Keratinocyte (primary cell): ENCODE measurements at regions not wholly inside any gene's neighbourhood (a gene's known extent, or its start where the extent isn't known, plus 50 kb on each side); places are given as distances from the start of the nearest gene placed in this dataset.

Experiments used
- CTCF ChIP-seq, 3 experiments: IDR thresholded peaks in 1 of 3; conservative IDR thresholded peaks in 1 of 3; optimal IDR thresholded peaks in 1 of 3; 2 replicates in 2 of 3; 3 replicates in 1 of 3; pipeline versions ENCODE3 to v1.5.1; 2011; ENCODE audit warnings: low read length in 3 of 3, mild to moderate bottlenecking in 3 of 3, moderate library complexity in 2 of 3, control low read depth in 1 of 3, inconsistent platforms in 1 of 3; ENCODE audit not compliant: insufficient read depth in 2 of 3; ENCODE audit errors: extremely low read depth in 1 of 3
- EZH2 ChIP-seq: IDR thresholded peaks from one replicate; pipeline ENCODE4 v1.6.1; 2012; ENCODE audit warnings: inconsistent platforms, mild to moderate bottlenecking, low read length, moderate library complexity

GRCh38 chr1:90340606-90341005 lies 345.7 kb downstream of the ZNF326 start:
- TF ChIP-seq CTCF (optimal IDR thresholded peaks at IDR 0.05 in 1 of 3, IDR thresholded peaks at IDR 0.05 in 1 of 3, conservative IDR thresholded peaks at IDR 0.05 in 1 of 3; ENCODE audit: extremely low read depth in 1 of 3, insufficient read depth in 2 of 3, low read length in 3 of 3) (no peak), EZH2 (no peak)
